DND-41 (cell line): ENCODE measurements at regions not wholly inside any gene's neighbourhood (a gene's known extent, or its start where the extent isn't known, plus 50 kb on each side); places are given as distances from the start of the nearest gene placed in this dataset.

Experiments used
- ATAC-seq: fragments of 200-7000 bp; cut with Tn5 transposase; 3 replicates; pipeline ENCODE4 v1.9.1; 2021; ENCODE audit warnings: low read depth; ENCODE audit not compliant: insufficient read depth
- DNase-seq: peaks from one replicate; pipeline ENCODE4 v3.0.0-alpha.2; 2020
- H2AFZ ChIP-seq: 2 replicates; pipeline ENCODE4 v1.6.0; 2012; ENCODE audit warnings: low read depth, low read length
- H3K27ac ChIP-seq: 2 replicates; pipeline ENCODE4 v1.5.1; 2012; ENCODE audit warnings: low read length, inconsistent platforms
- H3K27me3 ChIP-seq: fragments of 200-600 bp; sonication (generic); 2 replicates; pipeline ENCODE4 v1.6.0; 2012; ENCODE audit warnings: low read length, mild to moderate bottlenecking, inconsistent platforms; ENCODE audit not compliant: insufficient read depth, poor library complexity
- H3K36me3 ChIP-seq: 2 replicates; pipeline ENCODE4 v1.5.1; 2012; ENCODE audit warnings: low read length, inconsistent platforms; ENCODE audit not compliant: insufficient read depth
- H3K4me1 ChIP-seq: 2 replicates; pipeline ENCODE4 v1.5.1; 2012; ENCODE audit warnings: mild to moderate bottlenecking, low read length; ENCODE audit not compliant: insufficient read depth
- H3K4me2 ChIP-seq: 2 replicates; pipeline ENCODE4 v1.6.0; 2012; ENCODE audit warnings: mild to moderate bottlenecking, moderate library complexity, low read length, inconsistent platforms; ENCODE audit not compliant: insufficient read depth
- H3K4me3 ChIP-seq, 2 experiments: fragments of 200-600 bp in 1 of 2; shearing (Covaris generic) in 1 of 2; 2 replicates each; pipeline ENCODE4 v1.5.1; 2012 to 2016; ENCODE audit warnings: inconsistent platforms in 2 of 2, low read length in 2 of 2, mild to moderate bottlenecking in 2 of 2, low read depth in 1 of 2, moderate library complexity in 1 of 2
- H3K79me2 ChIP-seq: 2 replicates; pipeline ENCODE4 v1.6.0; 2012; ENCODE audit warnings: low read length, inconsistent platforms; ENCODE audit not compliant: insufficient read depth
- H3K9ac ChIP-seq: 2 replicates; pipeline ENCODE4 v1.6.0; 2012; ENCODE audit warnings: low read depth, mild to moderate bottlenecking, inconsistent platforms, low read length, moderate library complexity
- H3K9me3 ChIP-seq: 2 replicates; pipeline ENCODE4 v1.5.1; 2012; ENCODE audit warnings: low read length, moderate library complexity, mild to moderate bottlenecking, inconsistent platforms; ENCODE audit not compliant: insufficient read depth, severe bottlenecking
- H4K20me1 ChIP-seq: 2 replicates; pipeline ENCODE4 v1.6.0; 2012; ENCODE audit warnings: low read length; ENCODE audit not compliant: insufficient read depth
- EZH2 ChIP-seq: IDR thresholded peaks from 3 replicates; pipeline ENCODE4 v1.6.1; 2012; ENCODE audit warnings: borderline replicate concordance, low read depth, mild to moderate bottlenecking, moderate library complexity, low read length, inconsistent platforms; ENCODE audit not compliant: severe bottlenecking
- TF ChIP-seq, protein P1 (sequence below): IDR thresholded peaks from 2 replicates; pipeline ENCODE4 v1.5.1; 2012; ENCODE audit warnings: borderline replicate concordance, low read length, moderate library complexity, mild to moderate bottlenecking; ENCODE audit not compliant: poor library complexity, severe bottlenecking; ENCODE audit errors: extremely low read depth

DNA sequence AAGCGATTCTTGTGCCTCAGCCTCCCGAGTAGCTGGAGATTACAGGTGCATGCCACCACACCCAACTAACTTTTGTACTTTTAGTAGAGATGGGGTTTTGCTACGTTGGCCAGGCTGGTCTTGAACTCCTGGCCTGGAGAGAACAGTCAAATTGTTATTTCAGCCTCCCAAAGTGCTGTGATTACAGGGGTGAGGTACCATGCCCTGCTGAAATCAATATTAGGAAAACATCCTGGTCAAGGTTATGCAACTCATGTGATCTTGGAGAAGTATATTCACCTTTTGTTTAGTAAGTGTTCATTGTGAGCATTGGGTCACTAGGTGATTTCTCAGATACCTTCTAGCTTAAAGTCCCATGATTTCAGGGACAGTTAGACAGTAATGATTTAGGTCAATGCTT is 167.8 kb downstream of the AASDH start:
- Histone ChIP-seq H3K9me3 (no peaks in the 10 kb centered on the region), H3K4me1 (no peaks in the 10 kb centered on the region), H3K36me3 (no peaks in the 10 kb centered on the region), H3K27ac (no peak overlapping the region), H2AFZ (no peak overlapping the region), H3K4me2 (no peak overlapping the region), H3K4me3 (no peak overlapping the region), H3K79me2 (no peaks in the 10 kb centered on the region), H3K9ac (no peak overlapping the region), H4K20me1 (no peaks in the 10 kb centered on the region), H3K27me3 (no peaks in the 10 kb centered on the region)
- DNase-seq (no peak), ATAC-seq (no peak)
- TF ChIP-seq, protein P1, sequence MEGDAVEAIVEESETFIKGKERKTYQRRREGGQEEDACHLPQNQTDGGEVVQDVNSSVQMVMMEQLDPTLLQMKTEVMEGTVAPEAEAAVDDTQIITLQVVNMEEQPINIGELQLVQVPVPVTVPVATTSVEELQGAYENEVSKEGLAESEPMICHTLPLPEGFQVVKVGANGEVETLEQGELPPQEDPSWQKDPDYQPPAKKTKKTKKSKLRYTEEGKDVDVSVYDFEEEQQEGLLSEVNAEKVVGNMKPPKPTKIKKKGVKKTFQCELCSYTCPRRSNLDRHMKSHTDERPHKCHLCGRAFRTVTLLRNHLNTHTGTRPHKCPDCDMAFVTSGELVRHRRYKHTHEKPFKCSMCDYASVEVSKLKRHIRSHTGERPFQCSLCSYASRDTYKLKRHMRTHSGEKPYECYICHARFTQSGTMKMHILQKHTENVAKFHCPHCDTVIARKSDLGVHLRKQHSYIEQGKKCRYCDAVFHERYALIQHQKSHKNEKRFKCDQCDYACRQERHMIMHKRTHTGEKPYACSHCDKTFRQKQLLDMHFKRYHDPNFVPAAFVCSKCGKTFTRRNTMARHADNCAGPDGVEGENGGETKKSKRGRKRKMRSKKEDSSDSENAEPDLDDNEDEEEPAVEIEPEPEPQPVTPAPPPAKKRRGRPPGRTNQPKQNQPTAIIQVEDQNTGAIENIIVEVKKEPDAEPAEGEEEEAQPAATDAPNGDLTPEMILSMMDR, result no peak
- TF ChIP-seq EZH2, result no peak

DNA sequence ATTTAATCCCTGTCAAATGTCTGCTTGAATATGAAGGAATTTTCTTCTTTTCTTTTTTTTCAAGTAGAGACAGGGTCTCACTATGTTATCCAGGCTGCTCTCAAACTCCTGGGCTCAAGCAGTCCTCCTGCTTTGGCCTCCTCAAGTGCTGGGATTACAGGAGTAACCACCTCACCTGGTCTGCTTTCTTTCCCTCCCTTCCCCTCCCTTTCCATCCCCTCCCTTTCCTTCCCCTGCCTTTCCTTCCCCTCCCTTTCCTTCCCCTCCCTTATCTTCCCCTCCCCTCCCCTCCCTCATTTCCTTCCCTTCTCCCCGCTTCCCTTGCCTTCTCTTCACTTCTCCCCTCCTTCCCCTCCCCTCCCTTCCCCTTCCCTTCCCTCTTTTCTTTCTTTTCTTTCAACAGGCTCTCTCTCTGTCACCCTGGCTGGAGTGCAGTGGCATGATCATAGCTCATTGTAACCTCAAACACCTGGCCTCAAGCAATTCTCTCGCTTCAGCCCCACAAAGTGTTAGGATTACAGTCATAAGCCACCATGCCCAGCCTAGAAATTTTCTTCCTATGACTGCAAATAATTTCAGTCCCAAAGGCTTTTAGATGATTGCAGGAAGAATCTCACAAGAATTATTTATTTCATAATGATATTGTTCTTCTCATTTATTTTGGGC is 168.9 kb downstream of the AASDH start:
- Histone ChIP-seq H3K79me2 (no peaks in the 10 kb centered on the region), H3K27ac (no peak overlapping the region), H2AFZ (no peak overlapping the region), H3K36me3 (no peaks in the 10 kb centered on the region), H3K9me3 (no peaks in the 10 kb centered on the region), H3K4me1 (no peaks in the 10 kb centered on the region), H3K4me3 (no peak overlapping the region), H3K9ac (no peak overlapping the region), H3K4me2 (no peak overlapping the region), H4K20me1 (no peaks in the 10 kb centered on the region), H3K27me3 (no peaks in the 10 kb centered on the region)
- TF ChIP-seq, protein P1, result no peak
- TF ChIP-seq EZH2, result no peak
- ATAC-seq (no peak), DNase-seq (no peak)

DNA sequence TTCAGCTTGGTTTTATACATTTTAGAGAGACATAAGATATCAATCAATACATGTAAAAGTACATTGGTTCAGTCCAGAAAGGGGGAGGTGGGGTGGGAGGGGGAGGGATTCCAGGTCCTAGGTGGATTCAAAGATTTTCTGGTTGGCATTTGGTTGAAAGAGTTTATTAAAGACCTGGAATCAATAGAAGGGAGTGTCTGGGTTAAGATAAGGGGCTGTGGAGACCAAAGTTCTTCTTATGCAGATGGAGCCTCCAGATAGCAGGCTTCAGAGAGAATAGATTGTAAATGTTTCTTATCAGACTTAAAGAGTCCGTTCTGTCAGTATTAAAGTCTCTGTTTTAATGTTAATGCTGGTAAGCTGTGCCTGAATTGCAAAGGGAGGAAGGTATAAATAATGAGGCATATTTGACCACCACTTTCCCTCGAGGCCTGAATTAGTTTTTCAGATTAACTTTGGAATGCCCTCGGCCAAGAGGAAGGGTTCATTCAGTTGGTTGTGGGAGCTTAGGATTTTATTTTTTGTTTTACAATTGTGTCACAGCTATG is 169.9 kb downstream of the AASDH start:
- ATAC-seq, result no peak
- H2AFZ ChIP-seq, result no peak overlapping the region
- H3K9ac ChIP-seq, result no peak overlapping the region
- TF ChIP-seq EZH2, result no peak
- TF ChIP-seq, protein P1, result no peak
- H3K27me3 ChIP-seq, result no peaks in the 10 kb centered on the region
- no peak overlapping the region for H3K4me3 ChIP-seq
- H3K79me2 ChIP-seq, result no peaks in the 10 kb centered on the region
- H4K20me1 ChIP-seq, result no peaks in the 10 kb centered on the region
- no peaks in the 10 kb centered on the region for H3K36me3 ChIP-seq
- no peaks in the 10 kb centered on the region for H3K4me1 ChIP-seq
- H3K4me2 ChIP-seq, result no peak overlapping the region
- DNase-seq, result no peak
- H3K27ac ChIP-seq, result no peak overlapping the region
- H3K9me3 ChIP-seq, result no peaks in the 10 kb centered on the region
